ENCODE measurements at regions not wholly inside any gene's neighbourhood (a gene's known extent, or its start where the extent isn't known, plus 50 kb on each side); places are given as distances from the start of the nearest gene placed in this dataset.

DNA sequence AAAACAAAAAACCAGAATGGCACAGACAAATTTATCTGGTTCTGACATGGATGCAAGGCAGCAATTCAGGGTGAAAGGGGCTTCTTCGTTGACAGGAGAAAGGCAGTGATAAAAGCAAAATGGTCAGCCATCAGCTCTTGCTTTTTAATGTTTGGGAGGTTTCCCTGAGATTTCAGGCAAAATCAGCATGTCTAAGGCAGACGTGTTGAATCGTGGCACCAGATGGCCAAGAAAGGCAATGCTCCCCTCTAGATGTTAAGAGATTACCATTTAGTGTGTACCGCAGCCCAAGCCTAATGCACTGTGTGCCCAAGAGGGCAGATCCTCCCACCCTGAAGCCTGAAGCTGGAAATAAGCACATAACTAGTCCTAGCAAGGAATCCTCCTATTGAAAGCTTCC, 88.8 kb upstream of the GALNT18 start:
- DNase-seq: peak; percentile 1

DNA sequence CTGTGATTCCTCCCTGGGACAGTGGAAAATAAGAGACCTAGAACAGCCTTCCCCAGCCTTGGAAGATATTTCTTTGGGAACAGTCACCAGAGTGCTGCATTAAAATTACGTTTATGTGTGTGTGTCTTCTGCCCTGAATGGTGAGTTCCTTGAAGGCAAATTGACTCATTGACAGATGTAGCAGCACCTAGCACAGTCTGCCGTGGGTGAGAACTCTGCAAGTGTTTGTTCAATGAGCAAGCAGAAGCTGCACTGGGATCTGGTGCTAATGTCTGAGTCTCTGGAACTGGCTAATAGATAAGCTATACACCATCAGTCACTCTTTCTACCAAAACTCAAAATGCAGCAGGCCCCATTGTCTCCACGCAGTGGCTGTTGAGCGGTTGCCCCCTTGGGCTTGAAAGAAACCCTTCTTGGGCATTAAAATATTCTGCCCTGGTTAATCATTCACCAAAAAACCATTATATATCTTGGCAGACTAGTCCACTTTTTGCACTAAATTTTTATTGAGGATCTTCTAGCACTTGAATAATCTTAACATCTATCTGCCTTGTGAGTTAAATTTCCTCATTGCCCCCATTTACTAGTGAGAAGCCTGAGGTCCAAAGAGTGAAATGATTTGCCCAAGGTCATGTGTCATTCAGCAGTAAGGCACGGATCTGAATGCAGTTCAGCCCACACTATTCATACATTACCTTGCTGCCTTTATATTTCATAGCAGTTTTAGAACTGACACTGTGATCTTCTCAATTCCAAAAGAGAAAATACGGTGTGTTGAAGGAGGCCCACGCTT, 87.8 kb upstream of the GALNT18 start:
- no peak for DNase-seq

- no peak for DNase-seq
Observed at GRCh38 chr11:11708256-11708655, 86.5 kb upstream of the GALNT18 start.

DNA sequence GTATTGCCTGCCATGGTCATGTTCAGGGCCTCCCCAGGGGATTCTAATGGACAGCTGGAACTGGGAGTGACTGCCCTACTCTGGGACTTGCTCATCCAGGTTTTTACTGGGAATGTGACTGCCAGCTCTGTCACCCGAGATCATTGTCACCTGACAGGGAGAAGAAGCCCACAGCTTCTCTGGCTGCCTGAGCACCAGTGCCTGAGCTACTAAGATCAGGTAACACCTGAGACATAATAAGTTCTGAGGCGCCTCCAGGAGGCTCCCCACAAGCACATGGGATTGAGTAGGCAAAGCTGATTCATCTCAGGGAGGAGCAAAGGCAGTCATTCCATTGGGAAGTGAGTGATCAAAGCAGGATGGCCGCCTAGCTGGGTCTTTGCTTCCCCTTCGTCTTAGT, 84.2 kb upstream of the GALNT18 start:
- no peak for DNase-seq

DNA sequence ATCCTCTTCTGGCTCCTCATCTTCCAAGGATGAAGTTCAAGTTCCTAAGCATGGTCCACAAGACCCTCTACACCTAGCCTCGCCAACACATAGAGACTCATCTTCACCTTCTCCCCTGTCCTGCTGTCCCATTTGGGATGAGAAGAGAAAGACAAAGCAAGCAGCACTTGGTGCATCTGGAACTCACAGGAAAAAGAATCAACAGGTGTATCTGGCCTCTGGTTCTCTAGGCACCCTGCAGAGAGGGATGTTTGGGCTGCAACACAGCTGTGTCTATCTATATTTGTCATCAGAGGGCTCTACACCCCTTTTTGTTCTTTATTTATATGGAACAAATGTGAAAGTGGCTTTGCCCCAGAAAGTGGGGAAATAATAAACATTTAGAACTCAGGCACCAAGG, 82.1 kb upstream of the GALNT18 start:
- DNase-seq: no peak

DNA sequence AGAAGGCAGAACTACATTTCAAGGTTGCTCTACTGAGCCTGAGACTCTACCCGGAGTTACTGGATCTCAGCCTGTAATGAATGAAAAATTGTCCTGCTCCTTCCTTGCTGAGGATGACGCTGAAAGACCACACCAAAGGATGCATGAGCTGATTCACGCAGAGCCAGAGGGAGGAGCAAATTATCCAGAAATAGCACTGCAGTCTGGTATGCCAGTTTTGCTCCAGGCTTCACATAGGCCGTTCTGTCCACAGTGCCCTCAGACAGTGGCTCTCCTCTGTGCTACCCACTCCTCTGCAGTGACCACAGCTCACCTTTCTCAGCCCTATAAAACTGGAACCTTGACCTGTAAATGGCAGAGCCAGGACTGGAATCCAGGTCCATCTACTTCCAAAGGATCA, 79.3 kb upstream of the GALNT18 start:
- no peak for DNase-seq

DNA sequence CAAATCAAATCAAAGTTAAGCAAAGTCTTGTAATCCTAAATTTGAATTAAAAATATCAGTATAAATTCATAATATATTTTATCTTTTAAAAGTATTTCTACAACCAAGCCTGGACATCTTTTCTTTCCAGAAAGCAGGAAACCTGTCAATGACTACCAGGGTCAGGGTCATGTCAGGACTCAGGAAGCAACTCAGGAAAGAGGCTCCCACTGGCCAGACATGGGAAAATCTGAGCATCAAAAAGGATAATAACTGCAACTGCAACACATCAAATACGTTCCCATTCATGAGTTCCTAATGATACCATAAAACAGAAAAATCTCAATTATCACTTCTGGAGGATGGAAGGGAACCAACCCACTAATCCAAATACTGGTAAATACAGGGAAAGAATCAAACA, 76.0 kb upstream of the GALNT18 start:
- DNase-seq: no peak

DNA sequence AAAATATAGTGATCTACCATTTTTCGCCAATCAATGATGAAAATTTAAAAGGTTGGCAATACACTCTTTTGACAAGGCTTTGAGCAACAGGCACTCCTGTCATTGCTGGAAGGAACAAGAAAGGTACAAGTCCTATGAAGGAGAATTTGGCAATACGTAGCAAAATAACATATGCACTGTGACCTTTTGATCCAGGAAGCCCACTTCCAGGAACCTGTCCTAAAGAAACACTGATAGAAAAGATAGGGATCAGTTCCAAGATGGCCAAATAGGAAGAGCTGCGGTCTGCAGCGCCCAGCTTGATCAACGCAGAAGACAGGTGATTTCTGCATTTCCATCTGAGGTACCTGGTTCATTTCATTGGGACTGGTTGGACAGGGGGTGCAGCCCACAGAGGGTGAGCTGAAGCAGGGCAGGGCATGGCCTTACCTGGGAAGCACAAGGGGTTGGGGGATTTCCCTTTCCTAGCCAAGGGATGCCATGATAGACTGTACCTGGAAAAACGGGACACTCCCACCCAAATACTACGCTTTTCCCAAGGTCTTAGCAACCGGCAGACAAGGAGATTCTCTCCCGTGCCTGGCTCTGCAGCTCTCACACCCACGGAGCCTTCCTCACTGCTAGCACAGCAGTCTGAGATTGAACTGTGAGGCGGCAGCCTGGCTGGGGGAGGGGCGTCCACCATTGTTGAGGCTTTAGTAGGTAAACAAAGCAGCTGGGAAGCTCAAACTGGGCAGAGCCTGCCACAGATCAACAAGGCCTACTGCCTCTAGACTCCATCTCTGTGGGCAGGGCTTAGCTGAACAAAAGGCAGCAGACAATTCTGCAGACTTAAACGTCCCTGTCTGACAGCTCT, 69.7 kb upstream of the GALNT18 start:
- DNase-seq: no peak

DNA sequence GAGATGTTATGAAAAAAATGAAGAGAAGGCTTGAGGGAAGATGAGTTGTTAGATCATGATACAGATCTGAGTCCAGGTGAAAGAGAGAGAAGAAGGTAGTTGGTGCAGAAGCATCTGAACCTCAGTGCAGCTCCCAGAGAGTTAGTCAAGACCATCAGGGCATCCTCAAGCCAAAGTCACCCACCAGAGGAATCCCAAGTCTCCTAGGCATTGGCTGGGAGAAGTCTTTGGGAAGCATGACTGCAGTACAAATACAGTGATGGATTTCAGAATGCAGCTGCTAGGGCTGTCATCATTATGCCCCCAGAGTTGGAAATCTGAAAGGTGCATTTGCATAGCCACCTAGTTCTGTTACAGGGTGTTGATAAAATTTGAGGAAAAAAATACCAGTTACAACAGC, 59.7 kb upstream of the GALNT18 start:
- no peak for DNase-seq

DNA sequence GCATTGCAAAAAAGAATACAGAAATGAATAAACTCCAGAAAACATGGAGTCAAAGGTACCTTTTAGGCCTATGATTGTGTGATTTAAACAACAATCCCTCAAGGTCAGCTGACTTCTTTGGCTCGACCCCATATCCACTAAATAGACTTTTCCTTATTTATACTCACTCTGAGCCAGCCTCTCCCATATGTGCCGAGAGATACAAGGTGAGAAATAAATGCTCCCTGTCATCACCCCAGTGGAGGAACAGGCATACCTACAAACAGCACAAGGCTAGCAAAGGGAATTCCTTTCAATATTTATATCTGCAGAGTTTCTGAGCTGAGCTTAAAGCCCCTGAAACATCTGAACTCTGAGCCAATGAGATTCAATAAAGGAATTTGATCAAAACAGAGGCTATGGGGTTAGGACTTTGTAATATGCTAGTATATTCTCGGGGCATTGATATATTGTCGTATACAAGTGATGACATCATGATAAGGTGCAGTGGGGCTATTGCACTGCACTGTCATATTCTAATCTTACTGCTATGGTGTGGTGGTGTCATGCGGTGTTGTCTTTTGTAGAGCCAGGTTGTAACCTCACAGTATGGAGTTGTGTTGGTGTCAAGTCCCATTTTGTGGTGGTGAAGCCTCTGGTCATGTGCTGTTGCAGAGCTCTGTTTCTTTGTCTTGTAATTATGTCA, 56.0 kb upstream of the GALNT18 start:
- no peak for DNase-seq

DNA sequence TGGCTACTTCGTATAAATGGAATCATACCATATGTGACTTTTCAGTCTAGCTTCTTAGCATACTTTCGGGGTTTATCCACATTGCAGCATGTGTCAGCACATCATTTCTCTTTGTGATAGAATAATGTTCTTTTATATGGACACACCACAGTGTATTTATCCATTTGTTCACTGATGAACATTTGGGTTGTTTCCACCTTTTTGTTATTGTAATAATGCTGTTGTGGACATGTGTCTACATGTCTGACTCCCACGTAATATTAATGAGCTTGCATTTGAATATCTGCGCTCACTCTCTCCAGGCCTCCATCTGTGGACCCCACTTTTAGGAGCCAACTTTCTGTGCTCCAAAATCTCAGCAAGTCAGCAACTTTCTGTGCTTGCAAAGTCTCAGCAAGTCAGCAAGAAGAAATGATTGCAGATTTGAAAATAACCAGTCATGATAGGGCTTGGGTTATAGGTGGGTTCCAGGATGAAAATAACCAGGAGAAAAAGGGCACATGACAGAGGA, 53.9 kb upstream of the GALNT18 start:
- no peak for DNase-seq

GRCh38 chr11:11672789-11673188, 51.0 kb upstream of the GALNT18 start:
- DNase-seq: no peak

DNA sequence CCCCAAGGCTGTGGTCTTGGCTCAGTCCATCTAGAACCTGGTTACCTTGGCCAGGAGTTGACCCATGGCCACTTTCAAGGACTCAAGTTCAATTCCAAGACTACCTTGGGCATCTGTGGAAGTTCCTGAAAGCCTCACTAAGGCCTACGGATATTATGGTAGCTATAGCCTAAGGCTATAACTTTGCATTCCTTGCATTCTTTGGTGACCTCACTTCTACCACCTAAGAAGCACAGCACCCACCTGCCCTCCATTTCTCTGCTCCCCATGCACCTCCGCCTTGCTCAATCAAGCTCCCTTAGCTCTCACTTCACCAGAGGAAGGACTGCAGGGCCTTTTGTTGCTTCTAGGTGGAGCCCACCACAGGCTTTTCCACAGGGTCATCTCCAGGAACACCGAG, 50.3 kb upstream of the GALNT18 start:
- DNase-seq: no peak

Measured in DMS 273 treated with DMSO at 0.1 percent for 48 hours (cell line).